GM12875 (cell line): ENCODE measurements at regions not wholly inside any gene's neighbourhood (a gene's known extent, or its start where the extent isn't known, plus 50 kb on each side); places are given as distances from the start of the nearest gene placed in this dataset.

Source experiments
- H3K4me3 ChIP-seq: one replicate; pipeline ENCODE4 v1.5.1; 2011; ENCODE audit warnings: low read depth, low read length, control low read depth
- TF ChIP-seq, protein P1 (sequence below): IDR thresholded peaks from 2 replicates; pipeline ENCODE4 v1.5.1; 2011; ENCODE audit warnings: low read depth, mild to moderate bottlenecking, control low read depth, inconsistent platforms, low read length, moderate library complexity, borderline replicate concordance; ENCODE audit not compliant: insufficient read depth

- no peak overlapping the region for H3K4me3 ChIP-seq
- TF ChIP-seq, protein P1, sequence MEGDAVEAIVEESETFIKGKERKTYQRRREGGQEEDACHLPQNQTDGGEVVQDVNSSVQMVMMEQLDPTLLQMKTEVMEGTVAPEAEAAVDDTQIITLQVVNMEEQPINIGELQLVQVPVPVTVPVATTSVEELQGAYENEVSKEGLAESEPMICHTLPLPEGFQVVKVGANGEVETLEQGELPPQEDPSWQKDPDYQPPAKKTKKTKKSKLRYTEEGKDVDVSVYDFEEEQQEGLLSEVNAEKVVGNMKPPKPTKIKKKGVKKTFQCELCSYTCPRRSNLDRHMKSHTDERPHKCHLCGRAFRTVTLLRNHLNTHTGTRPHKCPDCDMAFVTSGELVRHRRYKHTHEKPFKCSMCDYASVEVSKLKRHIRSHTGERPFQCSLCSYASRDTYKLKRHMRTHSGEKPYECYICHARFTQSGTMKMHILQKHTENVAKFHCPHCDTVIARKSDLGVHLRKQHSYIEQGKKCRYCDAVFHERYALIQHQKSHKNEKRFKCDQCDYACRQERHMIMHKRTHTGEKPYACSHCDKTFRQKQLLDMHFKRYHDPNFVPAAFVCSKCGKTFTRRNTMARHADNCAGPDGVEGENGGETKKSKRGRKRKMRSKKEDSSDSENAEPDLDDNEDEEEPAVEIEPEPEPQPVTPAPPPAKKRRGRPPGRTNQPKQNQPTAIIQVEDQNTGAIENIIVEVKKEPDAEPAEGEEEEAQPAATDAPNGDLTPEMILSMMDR: no peak
Measured at GRCh38 chr1:68745011-68745410, 248.1 kb upstream of the DEPDC1 start.

- TF ChIP-seq, protein P1: no peak
- no peak overlapping the region for H3K4me3 ChIP-seq
Measured at GRCh38 chr1:68745451-68745850, 248.6 kb upstream of the DEPDC1 start.

DNA sequence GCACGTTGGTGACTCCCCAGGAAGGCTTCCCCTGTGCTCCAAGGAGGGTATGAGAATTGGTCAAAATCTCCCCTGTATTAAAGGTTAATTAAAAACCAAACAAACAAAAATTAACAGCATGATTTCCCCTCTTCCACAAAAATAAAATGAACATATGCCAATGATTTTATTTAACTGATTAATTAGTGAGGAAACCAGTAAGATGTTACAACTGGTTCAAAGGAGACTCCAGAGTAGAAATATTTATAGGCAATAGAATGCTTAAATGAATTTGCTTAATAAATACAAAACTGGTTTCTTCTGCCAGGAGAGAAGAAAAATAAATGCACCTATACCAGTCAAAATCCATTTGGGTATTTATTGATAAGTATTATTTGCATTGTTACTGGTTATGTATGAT is 249.5 kb upstream of the DEPDC1 start:
- TF ChIP-seq, protein P1: no peak
- H3K4me3 ChIP-seq: no peak overlapping the region

DNA sequence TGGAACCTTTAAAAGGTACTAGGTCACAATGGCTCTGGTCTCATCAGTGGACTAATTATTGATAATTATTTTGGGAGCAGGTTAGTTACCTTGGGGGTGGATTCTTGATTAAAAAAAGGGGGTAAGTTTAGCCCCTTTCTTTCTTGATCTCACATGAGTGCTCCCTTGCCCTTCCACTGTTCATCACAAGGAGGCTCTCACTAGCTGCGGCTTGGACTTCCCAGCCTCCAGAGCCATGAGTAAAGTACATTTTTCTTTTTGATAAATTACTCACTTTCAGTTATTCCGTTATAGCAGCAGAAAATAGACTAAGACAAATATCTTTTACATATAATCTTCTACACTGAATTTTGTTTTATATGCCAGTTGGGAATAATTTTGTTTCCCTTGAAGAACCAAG is 254.8 kb upstream of the DEPDC1 start:
- TF ChIP-seq, protein P1: no peak
- no peak overlapping the region for H3K4me3 ChIP-seq

DNA sequence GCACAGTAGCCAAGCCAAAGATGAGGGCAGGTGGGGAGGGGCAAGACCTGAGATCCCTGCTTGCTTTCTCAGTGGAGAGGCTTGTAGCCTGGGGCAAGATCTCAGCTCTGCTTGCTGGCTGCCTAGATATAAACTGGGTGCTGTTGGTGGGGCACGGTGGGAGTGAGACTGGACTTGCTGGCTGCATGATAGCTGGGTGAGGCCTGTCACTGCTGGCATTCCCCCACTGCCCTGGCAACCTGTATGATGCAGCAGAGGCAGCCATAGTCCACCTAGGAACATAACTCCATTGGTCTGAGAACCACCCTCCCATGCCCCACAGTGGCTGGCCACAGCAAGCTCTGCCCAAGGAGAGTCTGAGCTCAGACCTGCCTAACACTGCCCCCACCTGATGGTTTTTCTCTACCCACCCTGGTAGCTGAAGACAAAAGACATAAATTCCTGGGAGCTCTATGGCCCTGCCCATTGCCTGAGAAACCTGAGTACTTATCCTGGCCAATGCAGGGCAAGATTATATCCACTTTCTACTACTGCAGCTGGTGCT is 261.9 kb upstream of the DEPDC1 start:
- TF ChIP-seq, protein P1: no peak
- no peak overlapping the region for H3K4me3 ChIP-seq

GRCh38 chr1:68767941-68768340 is 271.1 kb upstream of the DEPDC1 start:
- no peak overlapping the region for H3K4me3 ChIP-seq
- TF ChIP-seq, protein P1: no peak

DNA sequence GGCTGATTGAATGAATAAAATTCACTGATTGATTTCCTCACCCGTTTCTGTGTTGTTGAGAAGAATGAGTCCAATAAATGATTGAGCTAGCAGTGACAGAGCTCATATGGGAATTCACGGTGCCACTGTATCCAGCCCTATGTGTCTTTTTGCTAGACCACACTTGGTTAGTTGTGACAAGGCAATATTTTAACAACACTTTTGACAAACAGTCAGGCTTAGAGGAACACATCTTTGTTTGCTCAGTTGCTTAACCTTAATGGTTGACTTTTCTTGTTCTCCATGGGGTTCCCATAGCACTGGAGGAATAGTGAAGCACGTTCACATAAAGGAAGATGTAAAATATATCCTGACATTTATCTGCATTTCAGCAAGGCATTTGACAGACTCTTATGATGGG is 273.9 kb upstream of the DEPDC1 start:
- H3K4me3 ChIP-seq: no peak overlapping the region
- TF ChIP-seq, protein P1: no peak
